A549 (cell line): ENCODE measurements at regions not wholly inside any gene's neighbourhood (a gene's known extent, or its start where the extent isn't known, plus 50 kb on each side); places are given as distances from the start of the nearest gene placed in this dataset.

Experiments
- ATAC-seq, 2 experiments: fragments of 200-7000 bp in 1 of 2; fragments of >200 bp in 1 of 2; cut with Nextera tagmentation in 1 of 2; cut with Tn5 transposase in 1 of 2; 3 replicates each; pipeline versions ENCODE4 v1.8.0 to v1.9.1; 2018 to 2020; ENCODE audit warnings: mild to moderate bottlenecking in 1 of 2, moderate library complexity in 1 of 2
- CTCF ChIA-PET: fragments of 300-600 bp; sonication (Branson Sonifier 250); formaldehyde crosslinking; extraction: SDS; loops from one replicate; lab custom pipeline; 2021; ENCODE audit warnings: antibody characterized with exemption, inconsistent platforms; lab: Yijun Ruan, JAX
- POLR2A ChIA-PET: fragments of 350-600 bp; formaldehyde crosslinking; extraction: SDS; loops from one replicate; lab custom pipeline; 2021; ENCODE audit warnings: antibody characterized with exemption, inconsistent platforms; lab: Yijun Ruan, JAX
- DNase-seq, 2 experiments: peaks; one replicate each; pipeline versions ENCODE4 v3.0.0 to v3.0.0-alpha.2; 2011 to 2016; ENCODE audit warnings: low read depth in 1 of 2, low spot score in 1 of 2
- FAIRE-seq: peaks from 2 replicates; lab custom pipeline; 2011; peaks lifted over from hg19 to GRCh38; lab: Jason Lieb, UNC
- H3K27ac ChIP-seq, 2 experiments: fragments of >200 bp; sonication (Bioruptor Twin); formaldehyde crosslinking; 3 replicates each; pipeline ENCODE4 v1.5.1; 2016 to 2017
- H3K4me1 ChIP-seq: fragments of >200 bp; sonication (Bioruptor Twin); formaldehyde crosslinking; 3 replicates; pipeline ENCODE4 v1.6.1; 2016
- H3K4me2 ChIP-seq: fragments of >200 bp; sonication (Bioruptor Twin); formaldehyde crosslinking; 3 replicates; pipeline ENCODE4 v1.6.1; 2016
- H3K4me3 ChIP-seq: fragments of >200 bp; sonication (Bioruptor Twin); formaldehyde crosslinking; 3 replicates; pipeline ENCODE4 v1.5.1; 2016
- H3K9me3 ChIP-seq: fragments of >200 bp; sonication (Bioruptor Twin); formaldehyde crosslinking; 3 replicates; pipeline ENCODE4 v1.6.1; 2016
- ATOH8 ChIP-seq: fragments of 250-450 bp; sonication (Bioruptor Pico); IDR thresholded peaks from 2 replicates; pipeline ENCODE4 v1.5.0; 2020; ENCODE audit warnings: low read depth, mild to moderate bottlenecking, moderate library complexity
- BCL3 ChIP-seq: fragments of >200 bp; sonication (Bioruptor Twin); formaldehyde crosslinking; IDR thresholded peaks from 3 replicates; pipeline ENCODE4 v1.6.1; 2016
- CBX2 ChIP-seq: fragments of 200-600 bp; sonication (generic); IDR thresholded peaks from 2 replicates; pipeline ENCODE4 v1.6.1; 2016; ENCODE audit warnings: low read depth, mild to moderate bottlenecking, borderline replicate concordance
- CHD4 ChIP-seq: fragments of 200-600 bp; sonication (generic); IDR thresholded peaks from 2 replicates; pipeline ENCODE4 v1.6.1; 2016; ENCODE audit warnings: antibody characterized with exemption, mild to moderate bottlenecking, borderline replicate concordance
- CTCF ChIP-seq: fragments of >200 bp; sonication (Bioruptor Twin); formaldehyde crosslinking; IDR thresholded peaks from 3 replicates; pipeline ENCODE4 v1.5.1; 2016
- E2F6 ChIP-seq: IDR thresholded peaks from 2 replicates; pipeline ENCODE4 v1.6.1; 2012; ENCODE audit warnings: low read depth, borderline replicate concordance
- FOSL2 ChIP-seq, 2 experiments: fragments of 450-650 bp in 1 of 2; fragments of >200 bp in 1 of 2; sonication (Bioruptor Twin) in 1 of 2; formaldehyde crosslinking; IDR thresholded peaks; 2 replicates each; pipeline versions ENCODE4 v1.5.0 to v1.6.1; 2016 to 2020; ENCODE audit warnings: mild to moderate bottlenecking in 1 of 2, moderate library complexity in 1 of 2
- FOXS1 ChIP-seq: fragments of 250-450 bp; sonication (Bioruptor Pico); IDR thresholded peaks from 2 replicates; pipeline ENCODE4 v1.5.0; 2020; ENCODE audit warnings: mild to moderate bottlenecking, moderate library complexity
- HDAC2 ChIP-seq: fragments of 200-600 bp; sonication (generic); IDR thresholded peaks from 2 replicates; pipeline ENCODE4 v1.6.1; 2016
- HES2 ChIP-seq: fragments of >200 bp; sonication (Bioruptor Twin); formaldehyde crosslinking; IDR thresholded peaks from 2 replicates; pipeline ENCODE4 v1.6.1; 2016
- HMGXB4 ChIP-seq: fragments of 250-450 bp; sonication (Bioruptor Pico); IDR thresholded peaks from 2 replicates; pipeline ENCODE4 v1.5.0; 2021; ENCODE audit warnings: mild to moderate bottlenecking, moderate library complexity, borderline replicate concordance
- HOXB13 ChIP-seq: fragments of 250-450 bp; sonication (Bioruptor Pico); IDR thresholded peaks from 2 replicates; pipeline ENCODE4 v1.5.0; 2020; ENCODE audit warnings: low read depth, mild to moderate bottlenecking, moderate library complexity
- HOXB5 ChIP-seq: fragments of 250-450 bp; sonication (Bioruptor Pico); IDR thresholded peaks from 2 replicates; pipeline ENCODE4 v1.5.0; 2020; ENCODE audit warnings: mild to moderate bottlenecking, moderate library complexity
- JUN ChIP-seq, 2 experiments: fragments of >200 bp; sonication (Bioruptor Twin); formaldehyde crosslinking; IDR thresholded peaks; 2 replicates in 1 of 2; 3 replicates in 1 of 2; pipeline ENCODE4 v1.6.1; 2016 to 2017
- JUNB ChIP-seq: fragments of >200 bp; sonication (Bioruptor Twin); formaldehyde crosslinking; IDR thresholded peaks from 2 replicates; pipeline ENCODE4 v1.6.1; 2016
- MAFK ChIP-seq: fragments of 450-650 bp; IDR thresholded peaks from 2 replicates; pipeline ENCODE4 v1.6.1; 2014; ENCODE audit not compliant: partially characterized antibody
- NFE2L2 ChIP-seq: fragments of 150-350 bp; conservative IDR thresholded peaks from 2 replicates; pipeline ENCODE4 v1.6.1; 2014; ENCODE audit warnings: low read length
- NR3C1 ChIP-seq: fragments of >200 bp; sonication (Bioruptor Twin); formaldehyde crosslinking; IDR thresholded peaks from 3 replicates; pipeline ENCODE4 v1.6.1; 2017
- PBX3 ChIP-seq: IDR thresholded peaks from 2 replicates; pipeline ENCODE4 v1.6.1; 2012
- REST ChIP-seq: fragments of 200-600 bp; sonication (generic); IDR thresholded peaks from 2 replicates; pipeline ENCODE4 v1.6.1; 2016; ENCODE audit warnings: antibody characterized with exemption, mild to moderate bottlenecking, moderate library complexity
- SMC3 ChIP-seq: fragments of >200 bp; sonication (Bioruptor Twin); formaldehyde crosslinking; IDR thresholded peaks from 3 replicates; pipeline ENCODE4 v1.6.1; 2018; ENCODE audit warnings: inconsistent platforms
- TFCP2L1 ChIP-seq: fragments of 250-450 bp; sonication (Bioruptor Pico); IDR thresholded peaks from 2 replicates; pipeline ENCODE4 v1.5.0; 2021; ENCODE audit warnings: mild to moderate bottlenecking
- USF2 ChIP-seq: fragments of 450-650 bp; IDR thresholded peaks from 2 replicates; pipeline ENCODE4 v1.6.1; 2014; ENCODE audit warnings: antibody characterized with exemption
- ZC3H11A ChIP-seq: fragments of 450-650 bp; IDR thresholded peaks from 2 replicates; pipeline ENCODE4 v1.6.1; 2014; ENCODE audit warnings: antibody characterized with exemption, mild to moderate bottlenecking
- ZSCAN20 ChIP-seq: fragments of 250-450 bp; sonication (Bioruptor Pico); IDR thresholded peaks from 2 replicates; pipeline ENCODE4 v1.8.0; 2022; ENCODE audit warnings: mild to moderate bottlenecking, moderate library complexity
- WGBS: methylation state at CpG from one replicate; pipeline ENCODE4 v1.1.6; 2017; ENCODE audit errors: missing lambda C conversion rate; 5-methylcytosine and 5-hydroxymethylcytosine counted together

GRCh38 chr13:53321296-53321801 lies 292.7 kb downstream of the OLFM4 start:
- Histone ChIP-seq H3K4me1 (no peaks in the 10 kb centered on the region), H3K9me3 (no peaks in the 10 kb centered on the region), H3K4me2 (no peak overlapping the region), H3K27ac (no peak overlapping the region), H3K4me3 (no peak overlapping the region)
- TF ChIP-seq HOXB5 (CRISPR knock-in tag) (no peak), E2F6 (no peak), HES2 (no peak), FOXS1 (CRISPR knock-in tag) (no peak), ZC3H11A (no peak), NFE2L2 (no peak), JUN (IDR thresholded peaks at IDR 0.05) (no peak), MAFK (no peak), FOSL2 (IDR thresholded peaks at IDR 0.05) (no peak), FOSL2 (CRISPR knock-in tag; IDR thresholded peaks at IDR 0.05) (no peak), HDAC2 (no peak), PBX3 (no peak), HMGXB4 (no peak), ATOH8 (no peak), USF2 (no peak), CHD4 (no peak), JUNB (no peak), REST (no peak)
- ChIA-PET CTCF (no interaction called here), POLR2A (no interaction called here)
- no peak for DNase-seq
- 0% methylated on average over 2 of the region's 2 CpGs for WGBS
- FAIRE-seq: no peak
- no peak for ATAC-seq

- ChIA-PET POLR2A (no interaction called here), CTCF (no interaction called here)
- FAIRE-seq: no peak
- TF ChIP-seq SMC3 (no peak), CBX2 (no peak), PBX3 (no peak), ZSCAN20 (CRISPR knock-in tag) (no peak), FOXS1 (CRISPR knock-in tag) (no peak), TFCP2L1 (CRISPR knock-in tag) (no peak), CTCF (no peak), HOXB13 (CRISPR knock-in tag) (no peak), NR3C1 (no peak), BCL3 (no peak)
These were observed 296.0 kb downstream of the OLFM4 start for GRCh38 chr13:53324656-53325055.

More at GRCh38 chr13:53324656-53325055, 296.0 kb downstream of the OLFM4 start:
- DNase-seq (no peak), ATAC-seq (no peak)
- Histone ChIP-seq H3K27ac (no peak overlapping the region), H3K9me3 (no peaks in the 10 kb centered on the region), H3K4me2 (no peak overlapping the region), H3K4me1 (no peaks in the 10 kb centered on the region), H3K4me3 (no peak overlapping the region)
- 0% methylated on average over 2 of the region's 2 CpGs for WGBS
